Esophagus squamous epithelium (tissue), 5 donors: ENCODE measurements at regions not wholly inside any gene's neighbourhood (a gene's known extent, or its start where the extent isn't known, plus 50 kb on each side); places are given as distances from the start of the nearest gene placed in this dataset.

Experiments
- DNase-seq: peaks from one replicate; lab custom pipeline; 2025; lab: John Stamatoyannopoulos, UW
- H3K27ac ChIP-seq, 4 donors: fragments of 200-600 bp; sonication (generic); one replicate each; pipeline ENCODE4 v1.5.1; 2016 to 2019; ENCODE audit warnings: mild to moderate bottlenecking in 1 of 4
- H3K27me3 ChIP-seq, 4 donors: fragments of 200-600 bp; sonication (generic); 1 replicate in 3 of 4; 2 replicates in 1 of 4; pipeline versions ENCODE4 v1.5.1 to v1.6.0; 2017 to 2021; ENCODE audit warnings: antibody characterized with exemption in 1 of 4
- H3K36me3 ChIP-seq, 3 donors: fragments of 200-600 bp; sonication (generic); one replicate each; pipeline ENCODE4 v1.5.1; 2016 to 2019
- H3K4me1 ChIP-seq, 3 donors: fragments of 200-600 bp; sonication (generic); one replicate each; pipeline ENCODE4 v1.5.1; 2017 to 2019
- H3K4me3 ChIP-seq, 4 donors: fragments of 200-600 bp; sonication (generic); 1 replicate in 3 of 4; 2 replicates in 1 of 4; pipeline ENCODE4 v1.5.1; 2016 to 2019; ENCODE audit warnings: mild to moderate bottlenecking in 2 of 4, moderate library complexity in 1 of 4
- H3K9me3 ChIP-seq, 3 donors: fragments of 200-600 bp; sonication (generic); one replicate each; pipeline ENCODE4 v1.5.1; 2016 to 2019
- POLR2A ChIP-seq, 4 donors: fragments of 450-650 bp; IDR thresholded peaks; one replicate each; pipeline ENCODE4 v1.6.1; 2017; ENCODE audit warnings: antibody characterized with exemption in 4 of 4, mild to moderate bottlenecking in 4 of 4, moderate library complexity in 3 of 4
- WGBS, 2 donors: methylation state at CpG; one replicate each; pipeline ENCODE4 v1.1.5; 2018; 5-methylcytosine and 5-hydroxymethylcytosine counted together
- intact Hi-C: fragments of 100-400 bp; cut with DNase I; formaldehyde crosslinking; loops from one replicate; pipeline ENCODE4 v1.15.0; 2022
- TF ChIP-seq, protein P1 (sequence below), 6 experiments: fragments of 450-650 bp in 4 of 6; fragments of 200-600 bp in 2 of 6; sonication (generic) in 2 of 6; IDR thresholded peaks; one replicate each; pipeline ENCODE4 v1.5.1; 2016 to 2019; ENCODE audit warnings: antibody characterized with exemption in 6 of 6, mild to moderate bottlenecking in 4 of 6, moderate library complexity in 4 of 6
- donor health status: DM: yes; HTN: yes; CAD: no.

DNA sequence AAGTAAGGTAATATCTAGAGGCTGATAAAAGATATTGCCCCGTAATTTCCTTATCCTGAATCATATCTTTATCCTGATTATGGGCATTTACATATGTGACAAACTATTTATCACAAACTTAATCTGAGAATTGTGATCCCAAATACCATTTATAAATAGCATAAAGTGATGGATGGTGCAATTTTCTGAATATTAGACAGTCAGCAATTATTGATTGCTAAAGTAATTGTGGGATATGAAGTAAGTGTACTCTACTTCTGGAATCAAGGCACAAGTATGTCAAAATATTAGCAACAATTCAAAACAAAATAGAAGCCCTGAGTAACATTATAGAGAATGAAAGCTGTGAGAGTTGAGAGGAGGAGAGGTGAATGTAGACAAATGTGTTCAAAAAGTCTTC, 361.9 kb upstream of the CDH6 start:
- no peak overlapping the region for H3K27ac ChIP-seq
- H3K9me3 ChIP-seq: no peaks in the 10 kb centered on the region
- H3K4me3 ChIP-seq: no peak overlapping the region
- DNase-seq: no peak
- intact Hi-C loops: no loop called here
- no peaks in the 10 kb centered on the region for H3K4me1 ChIP-seq
- H3K27me3 ChIP-seq: no peaks in the 10 kb centered on the region
- H3K36me3 ChIP-seq: no peaks in the 10 kb centered on the region
- 19 to 33% methylated on average over 1 of the region's 1 CpG for WGBS, 2 donors
- TF ChIP-seq POLR2A (IDR thresholded peaks at IDR 0.05): no peak
- TF ChIP-seq, protein P1, sequence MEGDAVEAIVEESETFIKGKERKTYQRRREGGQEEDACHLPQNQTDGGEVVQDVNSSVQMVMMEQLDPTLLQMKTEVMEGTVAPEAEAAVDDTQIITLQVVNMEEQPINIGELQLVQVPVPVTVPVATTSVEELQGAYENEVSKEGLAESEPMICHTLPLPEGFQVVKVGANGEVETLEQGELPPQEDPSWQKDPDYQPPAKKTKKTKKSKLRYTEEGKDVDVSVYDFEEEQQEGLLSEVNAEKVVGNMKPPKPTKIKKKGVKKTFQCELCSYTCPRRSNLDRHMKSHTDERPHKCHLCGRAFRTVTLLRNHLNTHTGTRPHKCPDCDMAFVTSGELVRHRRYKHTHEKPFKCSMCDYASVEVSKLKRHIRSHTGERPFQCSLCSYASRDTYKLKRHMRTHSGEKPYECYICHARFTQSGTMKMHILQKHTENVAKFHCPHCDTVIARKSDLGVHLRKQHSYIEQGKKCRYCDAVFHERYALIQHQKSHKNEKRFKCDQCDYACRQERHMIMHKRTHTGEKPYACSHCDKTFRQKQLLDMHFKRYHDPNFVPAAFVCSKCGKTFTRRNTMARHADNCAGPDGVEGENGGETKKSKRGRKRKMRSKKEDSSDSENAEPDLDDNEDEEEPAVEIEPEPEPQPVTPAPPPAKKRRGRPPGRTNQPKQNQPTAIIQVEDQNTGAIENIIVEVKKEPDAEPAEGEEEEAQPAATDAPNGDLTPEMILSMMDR (IDR thresholded peaks at IDR 0.05): no peak

DNA sequence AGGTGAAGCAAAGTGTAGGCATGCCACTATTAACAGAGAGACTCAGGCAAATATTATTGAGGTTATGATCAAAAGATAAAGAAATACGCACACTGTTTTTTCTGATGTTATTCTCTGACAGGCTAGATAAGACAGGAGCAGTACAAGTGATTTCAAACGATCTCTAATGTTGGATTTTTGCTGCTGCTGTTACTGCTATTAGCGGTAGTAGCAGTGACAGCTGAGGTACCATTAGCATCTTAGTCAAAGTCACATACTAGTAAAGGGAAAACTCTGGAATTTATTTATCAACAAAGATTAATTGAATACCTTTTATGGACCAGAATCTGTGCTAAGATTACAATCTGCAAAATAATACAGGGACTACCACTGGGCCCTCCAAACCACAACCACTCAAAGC, 362.4 kb upstream of the CDH6 start:
- H3K9me3 ChIP-seq: no peaks in the 10 kb centered on the region
- DNase-seq: no peak
- no peaks in the 10 kb centered on the region for H3K36me3 ChIP-seq
- no peak overlapping the region for H3K4me3 ChIP-seq
- H3K4me1 ChIP-seq: no peaks in the 10 kb centered on the region
- no peaks in the 10 kb centered on the region for H3K27me3 ChIP-seq
- no peak overlapping the region for H3K27ac ChIP-seq
- no peak for TF ChIP-seq POLR2A (IDR thresholded peaks at IDR 0.05)
- TF ChIP-seq, protein P1 (IDR thresholded peaks at IDR 0.05): no peak
- intact Hi-C loops: no loop called here
- 59 to 61% methylated on average over 3 of the region's 3 CpGs for WGBS, 2 donors

DNA sequence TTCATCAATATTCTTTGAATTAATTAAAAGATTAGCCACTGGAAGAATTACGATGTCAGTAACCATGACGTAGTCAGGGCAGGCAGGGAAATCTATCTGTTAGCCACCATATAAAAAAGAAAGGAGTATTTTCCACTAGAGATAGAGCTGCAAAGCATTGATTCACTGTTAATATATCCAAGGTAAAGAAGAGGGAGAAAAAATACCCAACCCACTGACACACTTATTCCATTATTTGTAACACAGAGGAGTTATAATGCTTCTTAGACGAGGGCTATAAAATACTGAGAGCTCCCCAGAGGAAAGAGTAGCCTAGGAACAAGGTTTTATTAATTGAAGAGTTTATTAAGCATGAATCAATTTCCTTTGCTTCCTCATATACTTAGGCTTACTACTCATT, 382.2 kb upstream of the CDH6 start:
- H3K36me3 ChIP-seq: no peaks in the 10 kb centered on the region
- no peaks in the 10 kb centered on the region for H3K4me1 ChIP-seq
- 80 to 83% methylated on average over 3 of the region's 3 CpGs for WGBS, 2 donors
- H3K9me3 ChIP-seq: peaks cover 0 to 6% (median 0%) of the 10 kb centered on the region in 3 donors
- intact Hi-C loops: no loop called here
- no peak overlapping the region for H3K27ac ChIP-seq
- TF ChIP-seq, protein P1 (IDR thresholded peaks at IDR 0.05): no peak
- TF ChIP-seq POLR2A (IDR thresholded peaks at IDR 0.05): no peak
- no peaks in the 10 kb centered on the region for H3K27me3 ChIP-seq
- no peak overlapping the region for H3K4me3 ChIP-seq
- DNase-seq: no peak

DNA sequence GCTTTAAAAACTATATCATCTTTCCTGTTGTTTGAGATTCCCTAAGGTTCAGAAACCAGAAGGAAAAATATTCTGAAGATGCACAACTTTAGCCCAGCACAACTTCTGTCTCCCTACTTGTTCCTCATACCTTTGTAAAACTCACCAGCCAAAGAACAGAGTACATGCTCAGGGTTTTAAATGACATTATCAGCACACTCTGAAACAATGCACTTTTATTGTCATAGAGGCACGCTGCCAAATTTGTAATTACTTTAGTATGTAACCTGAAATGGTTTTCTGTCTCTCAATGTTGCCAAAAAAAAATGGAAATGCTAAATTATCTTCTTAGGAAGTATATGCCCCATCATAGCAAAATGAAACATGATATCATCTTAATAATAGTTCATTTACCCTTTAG, 383.6 kb upstream of the CDH6 start:
- no peak for DNase-seq
- no peak overlapping the region for H3K27ac ChIP-seq
- 35 to 37% methylated on average over 1 of the region's 1 CpG for WGBS, 2 donors
- H3K36me3 ChIP-seq: no peaks in the 10 kb centered on the region
- no peaks in the 10 kb centered on the region for H3K27me3 ChIP-seq
- no peak for TF ChIP-seq POLR2A (IDR thresholded peaks at IDR 0.05)
- TF ChIP-seq, protein P1 (IDR thresholded peaks at IDR 0.05): no peak
- intact Hi-C loops: no loop called here
- no peak overlapping the region for H3K4me3 ChIP-seq
- H3K9me3 ChIP-seq: peaks cover 0 to 3% (median 0%) of the 10 kb centered on the region in 3 donors
- H3K4me1 ChIP-seq: no peaks in the 10 kb centered on the region

DNA sequence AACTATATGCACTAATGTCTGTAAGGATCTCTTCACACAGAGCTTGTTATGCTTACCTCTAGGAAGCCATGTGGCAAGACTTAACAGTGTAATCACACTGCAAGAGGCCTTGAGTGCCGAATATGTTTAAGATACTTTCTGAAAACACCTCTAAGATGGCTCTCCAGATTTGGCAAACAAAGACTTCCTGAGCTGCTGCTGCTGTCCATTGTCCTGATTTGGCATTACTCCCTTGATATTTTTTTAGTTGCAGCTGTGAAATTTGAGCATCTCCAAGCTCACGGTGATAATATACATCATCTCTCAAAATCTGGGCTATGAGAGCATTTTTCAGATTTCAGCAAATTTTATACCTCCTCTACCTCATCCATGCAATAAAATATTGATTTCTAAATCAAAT, 384.5 kb upstream of the CDH6 start:
- no peak for TF ChIP-seq POLR2A (IDR thresholded peaks at IDR 0.05)
- TF ChIP-seq, protein P1 (IDR thresholded peaks at IDR 0.05): no peak
- no peaks in the 10 kb centered on the region for H3K36me3 ChIP-seq
- 40 to 49% methylated on average over 2 of the region's 2 CpGs for WGBS, 2 donors
- H3K27ac ChIP-seq: no peak overlapping the region
- H3K4me3 ChIP-seq: no peak overlapping the region
- H3K4me1 ChIP-seq: no peaks in the 10 kb centered on the region
- DNase-seq: no peak
- peaks cover 0 to 3% (median 0%) of the 10 kb centered on the region in 3 donors for H3K9me3 ChIP-seq
- intact Hi-C loops: no loop called here
- no peaks in the 10 kb centered on the region for H3K27me3 ChIP-seq
